HG03432 (cell line): ENCODE measurements at regions not wholly inside any gene's neighbourhood (a gene's known extent, or its start where the extent isn't known, plus 50 kb on each side); places are given as distances from the start of the nearest gene placed in this dataset.
A peak's percentile ranks its signal among the peaks of the same experiment; 100 is the strongest.
"Not testable (repeated sequence)": the region's sequence is repeated elsewhere in the genome, so short reads cannot be mapped to it uniquely, and the experiment has no call there.

ENCODE experiments used
- ATAC-seq: cut with Tn5 transposase; IDR thresholded peaks from one replicate; pipeline ENCODE4 v1.9.1; 2021; ENCODE audit warnings: mild to moderate bottlenecking, moderate library complexity; ENCODE audit not compliant: unreplicated experiment

GRCh38 chr3:178141305-178141684, 394.9 kb upstream of the KCNMB2 start:
- not testable (repeated sequence) for ATAC-seq

- ATAC-seq, result no peak
Measured at GRCh38 chr3:178146406-178146831, 389.8 kb upstream of the KCNMB2 start.

GRCh38 chr3:178147001-178147400, 389.2 kb upstream of the KCNMB2 start:
- no peak for ATAC-seq

- ATAC-seq, result no peak
Measured at GRCh38 chr3:178152031-178152806, 384.0 kb upstream of the KCNMB2 start.

GRCh38 chr3:178152988-178153387, 383.2 kb upstream of the KCNMB2 start:
- no peak for ATAC-seq

- ATAC-seq, result no peak
Measured at GRCh38 chr3:178155521-178155920, 380.7 kb upstream of the KCNMB2 start.

GRCh38 chr3:178156301-178156700, 379.9 kb upstream of the KCNMB2 start:
- ATAC-seq, result no peak

GRCh38 chr3:178159691-178160220, 376.5 kb upstream of the KCNMB2 start:
- no peak for ATAC-seq

- ATAC-seq, result no peak
Measured at GRCh38 chr3:178169421-178169820, 366.8 kb upstream of the KCNMB2 start.

- ATAC-seq, result no peak
Measured at GRCh38 chr3:178170698-178171535, 365.3 kb upstream of the KCNMB2 start.

- no peak for ATAC-seq
Measured at GRCh38 chr3:178172121-178172520, 364.1 kb upstream of the KCNMB2 start.

GRCh38 chr3:178174201-178174915, 361.9 kb upstream of the KCNMB2 start:
- ATAC-seq, result no peak

- no peak for ATAC-seq
Measured at GRCh38 chr3:178181088-178181487, 355.1 kb upstream of the KCNMB2 start.

- no peak for ATAC-seq
Measured at GRCh38 chr3:178181784-178182183, 354.5 kb upstream of the KCNMB2 start.

GRCh38 chr3:178182337-178182779, 353.9 kb upstream of the KCNMB2 start:
- no peak for ATAC-seq

- no peak for ATAC-seq
Measured at GRCh38 chr3:178184833-178185232, 351.4 kb upstream of the KCNMB2 start.

GRCh38 chr3:178186666-178187065, 349.6 kb upstream of the KCNMB2 start:
- no peak for ATAC-seq

- ATAC-seq, result no peak
Measured at GRCh38 chr3:178189854-178190253, 346.4 kb upstream of the KCNMB2 start.

GRCh38 chr3:178193846-178194245, 342.4 kb upstream of the KCNMB2 start:
- ATAC-seq, result no peak

- ATAC-seq, result no peak
Measured at GRCh38 chr3:178194539-178194938, 341.7 kb upstream of the KCNMB2 start.

- ATAC-seq, result peak; percentile 92
Measured at GRCh38 chr3:178195824-178196223, 340.4 kb upstream of the KCNMB2 start.
